GM12864 (cell line): ENCODE measurements at regions not wholly inside any gene's neighbourhood (a gene's known extent, or its start where the extent isn't known, plus 50 kb on each side); places are given as distances from the start of the nearest gene placed in this dataset.

Experiments used
- DNase-seq: peaks from one replicate; pipeline ENCODE4 v3.0.0-alpha.2; 2011; ENCODE audit warnings: low read depth
- H3K4me3 ChIP-seq: 2 replicates; pipeline ENCODE4 v1.5.1; 2011; ENCODE audit warnings: mild to moderate bottlenecking, low read depth, low read length, control low read depth
- CTCF ChIP-seq: IDR thresholded peaks from 2 replicates; pipeline ENCODE4 v1.5.1; 2011; ENCODE audit warnings: low read depth, mild to moderate bottlenecking, moderate library complexity, low read length, control low read depth, inconsistent platforms; ENCODE audit errors: missing control alignments

GRCh38 chr15:96109820-96110219 lies 220.7 kb upstream of the NR2F2 start:
- no peak overlapping the region for H3K4me3 ChIP-seq
- DNase-seq: no peak
- no peak for TF ChIP-seq CTCF

- no peak for TF ChIP-seq CTCF
- no peak for DNase-seq
- H3K4me3 ChIP-seq: no peak overlapping the region
Observed at GRCh38 chr15:96112018-96112417, 218.5 kb upstream of the NR2F2 start.

GRCh38 chr15:96115642-96116041 lies 214.9 kb upstream of the NR2F2 start:
- no peak for TF ChIP-seq CTCF
- no peak for DNase-seq
- H3K4me3 ChIP-seq: no peak overlapping the region

- no peak for DNase-seq
- TF ChIP-seq CTCF: no peak
Observed at GRCh38 chr15:96117270-96117669, 213.2 kb upstream of the NR2F2 start.

GRCh38 chr15:96119734-96120133 lies 210.8 kb upstream of the NR2F2 start:
- TF ChIP-seq CTCF: no peak
- H3K4me3 ChIP-seq: no peak overlapping the region
- DNase-seq: no peak

More at GRCh38 chr15:96117270-96117669, 213.2 kb upstream of the NR2F2 start:
- H3K4me3 ChIP-seq: no peak overlapping the region

GRCh38 chr15:96121086-96121920 lies 209.2 kb upstream of the NR2F2 start:
- no peak for TF ChIP-seq CTCF
- DNase-seq: no peak
- H3K4me3 ChIP-seq: no peak overlapping the region
